HepG2 (cell line): ENCODE measurements at regions not wholly inside any gene's neighbourhood (a gene's known extent, or its start where the extent isn't known, plus 50 kb on each side); places are given as distances from the start of the nearest gene placed in this dataset.

Source experiments
- ATAC-seq: fragments of 200-7000 bp; cut with Tn5 transposase; 3 replicates; pipeline ENCODE4 v1.9.1; 2020; ENCODE audit warnings: mild to moderate bottlenecking, moderate library complexity
- BruUV-seq: library from RNA; stranded (reverse); fragments of 400-500 nt; replicated peaks from 2 replicates; lab custom pipeline; 2021; lab: Mats Ljungman, UMichigan
- CTCF ChIA-PET: fragments of 300-600 bp; formaldehyde crosslinking; extraction: SDS; loops from one replicate; lab custom pipeline; 2021; ENCODE audit warnings: low total read pairs, inconsistent platforms, low intra/inter-chr PET ratio; lab: Yijun Ruan, JAX
- POLR2A ChIA-PET: fragments of 350-600 bp; sonication (Branson Sonifier 250); formaldehyde crosslinking; loops from one replicate; lab custom pipeline; 2020; ENCODE audit warnings: antibody characterized with exemption, inconsistent platforms; lab: Yijun Ruan, JAX
- DNase-seq: peaks from one replicate; pipeline ENCODE4 v3.0.0-alpha.2; 2015; ENCODE audit warnings: low spot score
- FAIRE-seq: peaks from 3 replicates; lab custom pipeline; 2011; peaks lifted over from hg19 to GRCh38; lab: Jason Lieb, UNC
- H2AFZ ChIP-seq: one replicate; pipeline ENCODE4 v1.6.1; 2011; ENCODE audit warnings: low read length, inconsistent platforms
- H3K27ac ChIP-seq: fragments of 300-600 bp; 3 replicates; pipeline ENCODE4 v1.8.0; 2011; ENCODE audit warnings: mixed run types, mild to moderate bottlenecking, mixed read lengths, low read length, inconsistent platforms; ENCODE audit not compliant: insufficient read depth; ENCODE audit errors: extremely low read length
- H3K27me3 ChIP-seq, 2 experiments: fragments of 200-600 bp in 1 of 2; 2 replicates in 1 of 2; 3 replicates in 1 of 2; pipeline versions ENCODE4 v1.6.0 to v1.8.0; 2011; ENCODE audit warnings: low read length in 2 of 2, mild to moderate bottlenecking in 2 of 2, moderate library complexity in 2 of 2, inconsistent platforms in 1 of 2; ENCODE audit not compliant: insufficient read depth in 2 of 2, control insufficient read depth in 1 of 2
- H3K36me3 ChIP-seq, 2 experiments: fragments of 200-600 bp in 1 of 2; replicated peaks in 1 of 2; 2 replicates in 1 of 2; 3 replicates in 1 of 2; pipeline versions ENCODE4 v1.5.1 to v1.8.0; 2011; ENCODE audit warnings: low read length in 2 of 2, inconsistent platforms in 1 of 2; ENCODE audit not compliant: insufficient read depth in 2 of 2, control insufficient read depth in 1 of 2
- H3K4me1 ChIP-seq: 2 replicates; pipeline ENCODE4 v1.5.1; 2012; ENCODE audit warnings: low read length, inconsistent platforms; ENCODE audit not compliant: insufficient read depth
- H3K4me2 ChIP-seq: 2 replicates; pipeline ENCODE4 v1.6.0; 2011; ENCODE audit warnings: low read depth, low read length, inconsistent platforms
- H3K4me3 ChIP-seq, 3 experiments: fragments of 200-600 bp in 1 of 3; sonication (generic), shearing (Covaris generic) in 1 of 3; replicated peaks in 1 of 3; 2 replicates each; pipeline ENCODE4 v1.5.1; 2011 to 2016; ENCODE audit warnings: low read length in 3 of 3, inconsistent platforms in 2 of 3, low read depth in 2 of 3, mild to moderate bottlenecking in 2 of 3, control low read depth in 1 of 3, mixed read lengths in 1 of 3; ENCODE audit not compliant: insufficient read depth in 1 of 3
- H3K79me2 ChIP-seq: one replicate; pipeline ENCODE4 v1.6.1; 2011; ENCODE audit warnings: low read length, inconsistent platforms; ENCODE audit not compliant: insufficient read depth
- H3K9ac ChIP-seq: 2 replicates; pipeline ENCODE4 v1.6.0; 2011; ENCODE audit warnings: mild to moderate bottlenecking, low read depth, low read length, inconsistent platforms; ENCODE audit not compliant: insufficient read depth
- H3K9me3 ChIP-seq: 2 replicates; pipeline ENCODE4 v1.5.1; 2012; ENCODE audit warnings: mild to moderate bottlenecking, low read length
- H4K20me1 ChIP-seq: 2 replicates; pipeline ENCODE4 v1.6.0; 2011; ENCODE audit warnings: inconsistent platforms, mild to moderate bottlenecking, low read length, moderate library complexity; ENCODE audit not compliant: insufficient read depth
- GZF1 ChIP-seq: sonication (generic); formaldehyde crosslinking; IDR thresholded peaks from 2 replicates; pipeline ENCODE4 v1.5.1; 2020; ENCODE audit warnings: mild to moderate bottlenecking, missing genetic modification reagents
- MTA1 ChIP-seq: sonication (generic); formaldehyde crosslinking; IDR thresholded peaks from 2 replicates; pipeline ENCODE4 v1.4.0; 2020; ENCODE audit warnings: missing genetic modification reagents, mild to moderate bottlenecking, borderline replicate concordance
- NFRKB ChIP-seq: fragments of 450-650 bp; IDR thresholded peaks from 2 replicates; pipeline ENCODE4 v1.6.1; 2017
- RXRB ChIP-seq: IDR thresholded peaks from 2 replicates; pipeline ENCODE4 v1.6.1; 2016; ENCODE audit warnings: borderline replicate concordance, missing genetic modification reagents, missing compliant biosample characterization
- TMF1 ChIP-seq: sonication (generic); formaldehyde crosslinking; IDR thresholded peaks from 2 replicates; pipeline ENCODE4 v1.8.1; 2022; ENCODE audit warnings: low read depth, missing genetic modification reagents
- ZBTB25 ChIP-seq: IDR thresholded peaks from 2 replicates; pipeline ENCODE4 v1.6.1; 2018; ENCODE audit warnings: missing genetic modification reagents
- ZNF121 ChIP-seq: sonication (generic); formaldehyde crosslinking; IDR thresholded peaks from 2 replicates; pipeline ENCODE4 v1.5.0; 2020; ENCODE audit warnings: mild to moderate bottlenecking, missing genetic modification reagents
- ZNF776 ChIP-seq: sonication (generic); formaldehyde crosslinking; IDR thresholded peaks from 2 replicates; pipeline ENCODE4 v1.4.0; 2020; ENCODE audit warnings: mild to moderate bottlenecking, missing genetic modification reagents
- WGBS: methylation state at CpG from one replicate; pipeline ENCODE4 v1.1.6; 2017; ENCODE audit warnings: low lambda C conversion rate; 5-methylcytosine and 5-hydroxymethylcytosine counted together
- in situ Hi-C: cut with HindIII; loops from 2 replicates; pipeline ENCODE4 v1.10.0; 2017; ENCODE audit warnings: low pct_unique_long_range_greater_than_20kb; ENCODE audit not compliant: extremely low pct_ligation_motif_present
- intact Hi-C: fragments of 100-400 bp; cut with micrococcal nuclease; formaldehyde crosslinking; loops from one replicate; pipeline ENCODE4 v1.10.0; 2022; ENCODE audit not compliant: unreplicated experiment
- TF ChIP-seq, protein P1 (sequence below): IDR thresholded peaks from 2 replicates; pipeline ENCODE4 v1.6.1; 2016
- TF ChIP-seq, protein P2 (sequence below): sonication (generic); formaldehyde crosslinking; IDR thresholded peaks from 2 replicates; pipeline ENCODE4 v1.8.1; 2023; ENCODE audit warnings: mild to moderate bottlenecking, missing genetic modification reagents
- TF ChIP-seq, protein P3 (sequence below): sonication (generic); formaldehyde crosslinking; conservative IDR thresholded peaks from 2 replicates; pipeline ENCODE4 v1.4.0; 2020; ENCODE audit warnings: missing genetic modification reagents

GRCh38 chr1:59094001-59094400, 202.9 kb upstream of the FGGY start:
- TF ChIP-seq TMF1 (no peak), ZNF776 (CRISPR knock-in tag) (no peak), GZF1 (no peak), RXRB (CRISPR knock-in tag) (no peak), ZNF121 (no peak), MTA1 (CRISPR knock-in tag) (no peak), NFRKB (no peak), ZBTB25 (CRISPR knock-in tag) (no peak)
- TF ChIP-seq, protein P1, sequence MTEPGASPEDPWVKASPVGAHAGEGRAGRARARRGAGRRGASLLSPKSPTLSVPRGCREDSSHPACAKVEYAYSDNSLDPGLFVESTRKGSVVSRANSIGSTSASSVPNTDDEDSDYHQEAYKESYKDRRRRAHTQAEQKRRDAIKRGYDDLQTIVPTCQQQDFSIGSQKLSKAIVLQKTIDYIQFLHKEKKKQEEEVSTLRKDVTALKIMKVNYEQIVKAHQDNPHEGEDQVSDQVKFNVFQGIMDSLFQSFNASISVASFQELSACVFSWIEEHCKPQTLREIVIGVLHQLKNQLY (CRISPR knock-in tag) = no peak
- TF ChIP-seq, protein P2, sequence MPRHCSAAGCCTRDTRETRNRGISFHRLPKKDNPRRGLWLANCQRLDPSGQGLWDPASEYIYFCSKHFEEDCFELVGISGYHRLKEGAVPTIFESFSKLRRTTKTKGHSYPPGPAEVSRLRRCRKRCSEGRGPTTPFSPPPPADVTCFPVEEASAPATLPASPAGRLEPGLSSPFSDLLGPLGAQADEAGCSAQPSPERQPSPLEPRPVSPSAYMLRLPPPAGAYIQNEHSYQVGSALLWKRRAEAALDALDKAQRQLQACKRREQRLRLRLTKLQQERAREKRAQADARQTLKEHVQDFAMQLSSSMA (CRISPR knock-in tag) = no peak
- TF ChIP-seq, protein P3, sequence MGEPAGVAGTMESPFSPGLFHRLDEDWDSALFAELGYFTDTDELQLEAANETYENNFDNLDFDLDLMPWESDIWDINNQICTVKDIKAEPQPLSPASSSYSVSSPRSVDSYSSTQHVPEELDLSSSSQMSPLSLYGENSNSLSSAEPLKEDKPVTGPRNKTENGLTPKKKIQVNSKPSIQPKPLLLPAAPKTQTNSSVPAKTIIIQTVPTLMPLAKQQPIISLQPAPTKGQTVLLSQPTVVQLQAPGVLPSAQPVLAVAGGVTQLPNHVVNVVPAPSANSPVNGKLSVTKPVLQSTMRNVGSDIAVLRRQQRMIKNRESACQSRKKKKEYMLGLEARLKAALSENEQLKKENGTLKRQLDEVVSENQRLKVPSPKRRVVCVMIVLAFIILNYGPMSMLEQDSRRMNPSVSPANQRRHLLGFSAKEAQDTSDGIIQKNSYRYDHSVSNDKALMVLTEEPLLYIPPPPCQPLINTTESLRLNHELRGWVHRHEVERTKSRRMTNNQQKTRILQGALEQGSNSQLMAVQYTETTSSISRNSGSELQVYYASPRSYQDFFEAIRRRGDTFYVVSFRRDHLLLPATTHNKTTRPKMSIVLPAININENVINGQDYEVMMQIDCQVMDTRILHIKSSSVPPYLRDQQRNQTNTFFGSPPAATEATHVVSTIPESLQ (CRISPR knock-in tag) = no peak

More at GRCh38 chr1:59094001-59094400, 202.9 kb upstream of the FGGY start:
- H3K27me3 ChIP-seq = peaks cover 0 to 3% of the 10 kb centered on the region in 2 experiments; a peak in 2 of 5 replicates
- FAIRE-seq (no peak), ATAC-seq (no peak), DNase-seq (no peak)
- in situ Hi-C loops (no loop called here), intact Hi-C loops (no loop called here)
- H3K4me2 ChIP-seq = no peak overlapping the region
- H3K27ac ChIP-seq = no peak overlapping the region
- ChIA-PET CTCF (no interaction called here), POLR2A (no interaction called here)
- no peaks in the 10 kb centered on the region for H4K20me1 ChIP-seq
- H3K79me2 ChIP-seq = no peaks in the 10 kb centered on the region
- H3K9ac ChIP-seq = no peak overlapping the region
- no peak overlapping the region for H2AFZ ChIP-seq
- BruUV-seq = no TSS peak
- 42% methylated on average over 4 of the region's 4 CpGs for WGBS
- H3K4me1 ChIP-seq = no peaks in the 10 kb centered on the region
- no peak overlapping the region for H3K4me3 ChIP-seq
- no peaks in the 10 kb centered on the region for H3K36me3 ChIP-seq
- peaks cover 8% of the 10 kb centered on the region; the same call in 1 of the 2 replicates for H3K9me3 ChIP-seq
